ENCODE measurements at regions not wholly inside any gene's neighbourhood (a gene's known extent, or its start where the extent isn't known, plus 50 kb on each side); places are given as distances from the start of the nearest gene placed in this dataset.

GRCh38 chr3:55331524-55331923, 155.6 kb downstream of the WNT5A start:
- TF ChIP-seq GATA2 (IDR thresholded peaks at IDR 0.05; ENCODE audit: low read depth, low read length) (no peak), GATA3 (IDR thresholded peaks at IDR 0.05; ENCODE audit: low read depth, low read length) (no peak)

GRCh38 chr3:55330756-55331155, 156.3 kb downstream of the WNT5A start:
- TF ChIP-seq GATA3 (IDR thresholded peaks at IDR 0.05; ENCODE audit: low read depth, low read length), result no peak
- TF ChIP-seq GATA2 (IDR thresholded peaks at IDR 0.05; ENCODE audit: low read depth, low read length), result no peak

DNA sequence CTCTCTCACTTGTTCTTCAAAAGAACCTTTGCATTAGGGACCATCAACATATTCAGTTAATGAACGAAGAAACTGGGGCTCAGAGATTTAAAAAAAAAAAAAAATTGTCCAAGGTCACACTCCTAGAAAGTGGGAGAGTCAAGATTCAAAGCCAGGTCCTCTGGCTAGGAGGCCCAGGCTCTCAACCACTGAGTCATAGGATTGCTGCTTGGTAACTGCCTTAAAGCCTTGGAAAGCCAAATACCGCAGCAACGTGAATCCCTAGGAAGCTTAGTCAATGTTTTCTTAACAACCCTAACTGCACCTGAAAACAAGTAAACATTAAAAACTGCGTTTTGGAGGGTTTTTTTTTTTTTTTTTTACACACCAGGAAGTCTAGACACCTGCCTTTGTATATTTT, 156.8 kb downstream of the WNT5A start:
- no peak for TF ChIP-seq GATA3 (IDR thresholded peaks at IDR 0.05; ENCODE audit: low read depth, low read length)
- TF ChIP-seq GATA2 (IDR thresholded peaks at IDR 0.05; ENCODE audit: low read depth, low read length), result no peak

DNA sequence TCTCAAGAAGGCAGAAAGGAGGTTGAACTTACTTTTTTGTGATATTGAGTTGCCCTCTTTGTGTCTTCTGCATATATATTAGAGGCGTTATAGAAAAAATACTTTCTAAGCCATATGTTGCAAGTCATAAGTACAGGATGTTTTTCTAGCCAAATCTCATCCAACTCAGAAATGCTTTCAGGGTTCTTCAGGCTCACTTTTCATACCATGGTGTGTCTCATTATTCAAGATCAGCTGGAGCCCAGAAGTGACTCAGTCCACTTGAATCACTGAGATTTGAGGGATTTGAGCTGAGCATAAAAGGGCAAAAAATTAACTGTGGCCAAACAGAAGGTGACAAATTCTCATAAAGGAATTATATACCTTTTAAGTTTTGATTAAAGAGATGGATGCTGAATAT, 157.3 kb downstream of the WNT5A start:
- TF ChIP-seq GATA2 (IDR thresholded peaks at IDR 0.05; ENCODE audit: low read depth, low read length) (no peak), GATA3 (IDR thresholded peaks at IDR 0.05; ENCODE audit: low read depth, low read length) (no peak)

GRCh38 chr3:55327131-55327920, 159.8 kb downstream of the WNT5A start:
- TF ChIP-seq GATA3 (IDR thresholded peaks at IDR 0.05; ENCODE audit: low read depth, low read length) (no peak), GATA2 (IDR thresholded peaks at IDR 0.05; ENCODE audit: low read depth, low read length) (no peak)

DNA sequence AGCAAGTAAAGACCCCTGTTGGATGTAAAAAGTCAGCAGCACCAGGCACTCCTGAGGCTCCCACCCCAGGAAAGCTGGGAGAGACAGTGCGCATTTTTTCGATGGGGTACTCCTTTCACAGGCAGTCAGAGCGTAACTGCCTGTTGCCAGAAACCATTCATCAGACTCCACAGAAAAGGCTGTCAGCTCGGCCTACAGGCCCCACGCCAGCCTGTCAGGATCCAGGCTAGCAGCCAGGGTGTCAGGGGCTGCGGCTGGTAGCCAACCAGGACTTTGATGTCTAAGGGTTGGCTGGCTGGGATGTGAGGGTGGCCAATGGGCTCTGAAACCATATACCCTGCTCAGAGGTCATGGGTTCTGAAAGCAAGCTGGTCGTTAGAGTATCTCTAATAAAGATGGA, 164.5 kb downstream of the WNT5A start:
- TF ChIP-seq GATA3 (IDR thresholded peaks at IDR 0.05; ENCODE audit: low read depth, low read length), result no peak
- TF ChIP-seq GATA2 (IDR thresholded peaks at IDR 0.05; ENCODE audit: low read depth, low read length), result no peak

GRCh38 chr3:55320928-55321327, 166.2 kb downstream of the WNT5A start:
- no peak for TF ChIP-seq GATA3 (IDR thresholded peaks at IDR 0.05; ENCODE audit: low read depth, low read length)
- TF ChIP-seq GATA2 (IDR thresholded peaks at IDR 0.05; ENCODE audit: low read depth, low read length), result no peak

GRCh38 chr3:55315396-55315795, 171.7 kb downstream of the WNT5A start:
- TF ChIP-seq GATA3 (IDR thresholded peaks at IDR 0.05; ENCODE audit: low read depth, low read length) (no peak), GATA2 (IDR thresholded peaks at IDR 0.05; ENCODE audit: low read depth, low read length) (no peak)

DNA sequence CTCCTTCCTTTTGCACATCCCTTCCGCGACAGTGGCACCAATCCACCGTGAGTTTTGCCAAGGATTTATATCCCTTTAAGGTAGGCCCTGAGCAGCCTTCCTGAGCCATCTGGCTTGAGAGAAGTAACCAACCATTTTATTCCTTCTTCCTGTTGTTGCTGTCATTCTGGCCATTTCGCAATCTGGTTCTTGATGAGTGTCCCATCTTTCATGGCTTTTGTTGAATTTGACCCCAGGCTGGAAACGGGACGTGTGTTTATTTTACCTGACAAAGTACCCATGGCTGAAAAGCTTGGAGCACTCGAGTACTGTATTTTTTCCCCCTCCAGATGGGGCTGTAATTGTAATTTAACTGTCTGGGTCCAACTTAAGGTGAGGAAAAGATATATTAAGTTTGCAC, 173.4 kb downstream of the WNT5A start:
- TF ChIP-seq GATA2 (IDR thresholded peaks at IDR 0.05; ENCODE audit: low read depth, low read length) (no peak), GATA3 (IDR thresholded peaks at IDR 0.05; ENCODE audit: low read depth, low read length) (no peak)

DNA sequence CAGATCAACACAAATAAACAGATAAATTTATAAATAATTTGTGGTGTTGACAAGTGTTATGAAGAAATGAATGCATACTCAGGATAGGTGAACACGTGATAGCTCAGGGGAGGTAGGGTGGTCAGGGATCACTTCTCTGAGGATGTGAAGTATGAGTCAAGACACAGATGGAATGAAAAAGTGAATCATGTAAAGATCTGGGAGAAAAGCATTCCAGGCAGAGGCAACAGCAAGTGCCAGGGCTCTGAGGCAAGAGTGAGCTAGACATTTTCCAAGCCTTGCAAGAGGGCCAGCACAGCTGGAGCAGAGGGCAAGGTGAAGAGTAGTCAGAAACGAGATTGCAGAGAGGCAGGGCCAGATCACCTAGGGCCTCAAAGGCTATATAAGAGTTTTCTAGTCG, 177.8 kb downstream of the WNT5A start:
- no peak for TF ChIP-seq GATA2 (IDR thresholded peaks at IDR 0.05; ENCODE audit: low read depth, low read length)
- TF ChIP-seq GATA3 (IDR thresholded peaks at IDR 0.05; ENCODE audit: low read depth, low read length), result no peak

GRCh38 chr3:55307622-55308021, 179.5 kb downstream of the WNT5A start:
- no peak for TF ChIP-seq GATA2 (IDR thresholded peaks at IDR 0.05; ENCODE audit: low read depth, low read length)
- no peak for TF ChIP-seq GATA3 (IDR thresholded peaks at IDR 0.05; ENCODE audit: low read depth, low read length)

DNA sequence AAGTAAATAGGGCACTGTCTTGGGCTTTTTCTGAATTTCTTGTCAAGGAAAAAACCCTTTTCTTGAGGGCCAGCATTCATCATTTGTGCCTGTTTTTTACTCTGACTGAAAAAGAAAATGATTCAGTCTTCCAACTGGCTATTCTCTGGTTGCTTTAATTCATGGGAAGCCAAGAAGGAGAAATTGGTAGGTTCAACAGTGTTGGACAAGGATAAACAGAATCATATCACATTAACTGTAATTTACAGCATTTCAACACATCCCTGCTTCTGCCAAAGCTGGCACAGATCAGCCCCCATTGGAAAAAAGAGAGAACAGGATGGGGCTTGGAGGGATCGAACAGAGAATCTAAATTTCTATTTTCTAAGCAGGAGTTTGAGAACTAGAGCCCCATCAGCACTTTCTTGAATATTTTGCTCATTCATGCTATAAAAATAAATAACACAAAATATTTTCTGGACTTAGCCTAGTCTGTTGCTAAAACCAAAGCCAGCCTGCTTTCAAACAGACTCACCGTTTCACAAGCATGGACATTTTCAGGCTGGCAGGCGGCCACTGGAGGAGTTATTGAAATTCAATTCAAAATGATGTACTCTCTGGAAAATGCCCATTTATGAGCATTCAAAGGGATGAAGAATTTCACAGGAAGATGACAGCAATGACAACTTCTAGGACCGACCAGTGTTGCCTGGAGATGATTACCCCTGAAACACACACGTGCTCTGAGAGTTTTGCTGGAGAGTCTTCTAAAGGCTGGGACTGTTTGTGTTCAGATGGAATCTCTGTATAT, 181.2 kb downstream of the WNT5A start:
- TF ChIP-seq GATA2 (IDR thresholded peaks at IDR 0.05; ENCODE audit: low read depth, low read length) (no peak), GATA3 (IDR thresholded peaks at IDR 0.05; ENCODE audit: low read depth, low read length) (no peak)

GRCh38 chr3:55300701-55301100, 186.4 kb downstream of the WNT5A start:
- TF ChIP-seq GATA2 (IDR thresholded peaks at IDR 0.05; ENCODE audit: low read depth, low read length) (no peak), GATA3 (IDR thresholded peaks at IDR 0.05; ENCODE audit: low read depth, low read length) (no peak)

DNA sequence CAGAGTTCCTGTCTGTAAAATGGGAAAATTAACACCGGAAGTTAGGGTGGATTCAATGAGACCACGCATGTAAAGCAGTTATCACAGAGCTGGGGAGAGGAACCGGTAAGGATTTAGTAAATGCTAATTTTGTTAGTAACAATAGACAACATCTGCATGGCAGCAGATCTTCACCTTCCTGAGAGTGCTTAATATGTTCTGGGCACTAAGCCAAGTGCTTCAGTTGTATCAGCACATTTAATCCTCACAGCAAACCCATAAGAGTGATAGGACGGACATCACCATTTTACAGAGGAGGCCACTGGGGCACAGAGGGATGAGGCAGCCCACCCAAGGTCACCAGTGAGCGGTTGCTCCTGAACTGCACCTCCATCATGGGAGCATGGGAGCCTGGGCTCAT, 189.4 kb downstream of the WNT5A start:
- TF ChIP-seq GATA2 (IDR thresholded peaks at IDR 0.05; ENCODE audit: low read depth, low read length), result no peak
- TF ChIP-seq GATA3 (IDR thresholded peaks at IDR 0.05; ENCODE audit: low read depth, low read length), result no peak

DNA sequence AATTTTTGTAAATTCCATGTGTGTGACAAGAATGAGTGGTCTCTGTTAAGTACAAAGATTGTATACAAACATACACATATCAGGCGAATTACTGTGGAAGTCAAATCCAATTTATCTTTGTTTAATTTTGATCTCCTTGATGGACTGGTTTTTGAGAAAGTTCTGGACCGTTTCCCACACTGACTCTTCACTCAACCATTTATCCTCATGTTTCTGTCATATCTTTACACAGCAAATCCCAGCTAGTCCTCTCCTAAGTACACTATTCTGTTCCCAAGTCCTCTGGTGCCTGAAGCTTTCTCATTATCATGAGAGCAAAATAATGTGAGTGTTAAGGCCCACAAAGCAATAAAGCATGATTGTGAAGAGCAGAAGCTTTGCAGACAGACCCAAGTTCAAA, 189.9 kb downstream of the WNT5A start:
- no peak for TF ChIP-seq GATA3 (IDR thresholded peaks at IDR 0.05; ENCODE audit: low read depth, low read length)
- TF ChIP-seq GATA2 (IDR thresholded peaks at IDR 0.05; ENCODE audit: low read depth, low read length), result no peak

Measured in SH-SY5Y (cell line).